HEK293T (cell line): ENCODE measurements at regions not wholly inside any gene's neighbourhood (a gene's known extent, or its start where the extent isn't known, plus 50 kb on each side); places are given as distances from the start of the nearest gene placed in this dataset.

Source experiments
- CTCF ChIA-PET: fragments of 350-600 bp; formaldehyde crosslinking; extraction: SDS; loops from one replicate; lab custom pipeline; 2021; ENCODE audit warnings: antibody characterized with exemption, inconsistent platforms; lab: Yijun Ruan, JAX
- POLR2A ChIA-PET: fragments of 350-600 bp; formaldehyde crosslinking; extraction: SDS; loops from one replicate; lab custom pipeline; 2020; ENCODE audit warnings: antibody characterized with exemption, inconsistent platforms; lab: Yijun Ruan, JAX
- DNase-seq: peaks from one replicate; pipeline ENCODE4 v3.0.0; 2012; ENCODE audit warnings: mixed read lengths; ENCODE audit errors: extremely low spot score
- ARNT ChIP-seq: fragments of 450-650 bp; IDR thresholded peaks from 2 replicates; pipeline ENCODE4 v1.6.1; 2017; ENCODE audit warnings: mild to moderate bottlenecking
- BHLHE40 ChIP-seq: fragments of 450-650 bp; IDR thresholded peaks from 2 replicates; pipeline ENCODE4 v1.6.1; 2016; ENCODE audit warnings: mild to moderate bottlenecking, moderate library complexity, borderline replicate concordance
- CTBP1 ChIP-seq: fragments of 450-650 bp; IDR thresholded peaks from 2 replicates; pipeline ENCODE4 v1.6.1; 2016; ENCODE audit warnings: borderline replicate concordance
- ELF4 ChIP-seq: fragments of 450-650 bp; IDR thresholded peaks from 2 replicates; pipeline ENCODE4 v1.6.1; 2017; ENCODE audit warnings: antibody characterized with exemption
- FOXA1 ChIP-seq: fragments of 450-650 bp; IDR thresholded peaks from 2 replicates; pipeline ENCODE4 v1.6.1; 2016; ENCODE audit warnings: mild to moderate bottlenecking
- FOXK2 ChIP-seq: fragments of 450-650 bp; IDR thresholded peaks from 2 replicates; pipeline ENCODE4 v1.6.1; 2016; ENCODE audit warnings: mild to moderate bottlenecking
- FOXM1 ChIP-seq: fragments of 450-650 bp; IDR thresholded peaks from 2 replicates; pipeline ENCODE4 v1.6.1; 2017; ENCODE audit warnings: mild to moderate bottlenecking, borderline replicate concordance
- HDGF ChIP-seq: fragments of 450-650 bp; IDR thresholded peaks from 2 replicates; pipeline ENCODE4 v1.6.1; 2017; ENCODE audit warnings: antibody characterized with exemption, borderline replicate concordance
- L3MBTL2 ChIP-seq: fragments of 450-650 bp; conservative IDR thresholded peaks from 2 replicates; pipeline ENCODE4 v1.6.1; 2016; ENCODE audit warnings: mild to moderate bottlenecking
- LEF1 ChIP-seq: fragments of 450-650 bp; IDR thresholded peaks from 2 replicates; pipeline ENCODE4 v1.6.1; 2017; ENCODE audit warnings: mild to moderate bottlenecking, borderline replicate concordance
- NFRKB ChIP-seq: fragments of 450-650 bp; IDR thresholded peaks from 2 replicates; pipeline ENCODE4 v1.6.1; 2016; ENCODE audit warnings: mild to moderate bottlenecking, moderate library complexity
- SP1 ChIP-seq: fragments of 450-650 bp; IDR thresholded peaks from 2 replicates; pipeline ENCODE4 v1.6.1; 2017
- SUZ12 ChIP-seq: fragments of 450-650 bp; IDR thresholded peaks from 2 replicates; pipeline ENCODE4 v1.6.1; 2016; ENCODE audit warnings: mild to moderate bottlenecking
- TARDBP ChIP-seq: fragments of 450-650 bp; IDR thresholded peaks from 2 replicates; pipeline ENCODE4 v1.6.1; 2016
- ZNF384 ChIP-seq: fragments of 450-650 bp; IDR thresholded peaks from 2 replicates; pipeline ENCODE4 v1.6.1; 2016
- TF ChIP-seq, protein P1 (sequence below): fragments of 450-650 bp; IDR thresholded peaks from 2 replicates; pipeline ENCODE4 v1.6.1; 2016

DNA sequence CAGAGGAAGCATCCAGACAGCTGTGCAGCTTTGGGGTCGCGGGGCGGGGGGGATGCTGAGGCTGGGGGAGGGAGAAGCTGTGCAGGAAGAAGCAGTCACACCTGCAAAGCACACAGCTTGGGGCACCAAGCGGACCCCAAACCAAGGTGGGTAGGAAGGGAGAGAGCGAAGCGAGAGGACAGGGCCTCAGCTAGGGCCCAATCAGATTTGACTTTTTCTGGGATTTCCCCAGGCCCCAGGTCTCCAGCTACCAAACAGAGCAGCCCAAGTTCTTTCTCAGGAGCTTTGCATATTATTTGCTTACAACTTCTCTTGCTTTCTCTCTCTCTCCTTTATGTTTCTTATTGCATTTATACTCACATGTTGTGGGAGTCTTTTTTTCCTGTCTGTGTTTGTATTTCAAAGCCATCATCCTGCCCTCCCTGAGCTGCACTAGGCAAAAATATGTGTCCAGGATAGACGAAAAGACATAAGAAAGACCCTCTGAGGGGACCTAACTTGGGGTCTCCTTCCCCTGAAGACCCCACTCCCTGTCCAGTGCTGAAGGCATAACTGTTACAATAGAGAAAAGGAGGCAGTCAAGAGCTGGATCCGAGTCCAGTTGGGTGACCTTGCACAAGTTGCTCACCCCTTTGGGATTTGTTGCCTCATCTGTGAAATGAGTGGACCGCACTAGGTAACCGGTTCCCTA lies 50.6 kb upstream of the SMNDC1 start:
- ChIA-PET CTCF (interaction anchor here (0.5 to 3.1 kb wide), 9 partner anchors 10 to 193 kb away, joined by 3 to 33 read pairs (median 4); no protein-coding TSS in a partner anchor), POLR2A (no interaction called here)
- no peak for TF ChIP-seq BHLHE40
- no peak for TF ChIP-seq FOXM1
- TF ChIP-seq TARDBP, result no peak
- TF ChIP-seq, protein P1, sequence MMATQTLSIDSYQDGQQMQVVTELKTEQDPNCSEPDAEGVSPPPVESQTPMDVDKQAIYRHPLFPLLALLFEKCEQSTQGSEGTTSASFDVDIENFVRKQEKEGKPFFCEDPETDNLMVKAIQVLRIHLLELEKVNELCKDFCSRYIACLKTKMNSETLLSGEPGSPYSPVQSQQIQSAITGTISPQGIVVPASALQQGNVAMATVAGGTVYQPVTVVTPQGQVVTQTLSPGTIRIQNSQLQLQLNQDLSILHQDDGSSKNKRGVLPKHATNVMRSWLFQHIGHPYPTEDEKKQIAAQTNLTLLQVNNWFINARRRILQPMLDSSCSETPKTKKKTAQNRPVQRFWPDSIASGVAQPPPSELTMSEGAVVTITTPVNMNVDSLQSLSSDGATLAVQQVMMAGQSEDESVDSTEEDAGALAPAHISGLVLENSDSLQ, result no peak
- TF ChIP-seq HDGF, result no peak
- TF ChIP-seq FOXA1, result no peak
- DNase-seq, result no peak

- TF ChIP-seq ARNT, result no peak
- no peak for TF ChIP-seq HDGF
- TF ChIP-seq FOXA1, result no peak
- no peak for TF ChIP-seq ELF4
- TF ChIP-seq FOXK2, result no peak
- no peak for TF ChIP-seq NFRKB
- no peak for TF ChIP-seq TARDBP
- TF ChIP-seq CTBP1, result no peak
- no peak for TF ChIP-seq FOXM1
- ChIA-PET CTCF (interaction anchor here (0.5 to 2.3 kb wide), 5 partner anchors 10 to 192 kb away, joined by 3 to 33 read pairs (median 4); no protein-coding TSS in a partner anchor), POLR2A (no interaction called here)
- DNase-seq, result no peak
Measured at GRCh38 chr10:110355922-110356627, 51.4 kb upstream of the SMNDC1 start.

DNA sequence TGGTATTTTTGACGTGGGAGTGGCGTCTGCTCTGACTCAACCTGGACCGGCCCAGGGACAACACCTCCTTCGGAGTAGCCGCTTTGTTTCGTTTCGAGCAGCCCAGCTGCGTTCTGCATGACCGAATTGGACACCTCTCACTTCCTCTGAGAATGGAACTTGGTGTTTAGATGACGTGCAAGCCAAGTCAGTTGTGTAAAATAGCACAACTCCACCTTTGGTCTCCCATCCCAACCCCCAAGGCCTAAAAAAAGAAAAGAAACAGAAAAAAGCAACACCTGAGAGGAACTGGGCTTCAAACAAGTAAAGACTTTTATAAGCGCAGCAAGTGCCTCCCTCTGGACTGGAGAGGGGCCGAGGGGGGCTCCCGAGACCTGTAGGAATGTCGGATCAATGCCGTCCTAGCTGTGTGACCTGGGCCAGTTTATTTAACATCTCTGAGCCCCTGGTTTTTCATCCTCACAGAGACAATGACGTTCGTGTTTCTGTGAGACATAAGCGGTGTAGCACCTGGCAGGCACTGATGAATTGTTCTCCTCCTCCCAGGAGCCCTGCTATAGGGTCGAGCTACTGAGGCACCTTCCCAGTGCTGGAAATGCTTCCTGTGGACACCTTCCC lies 52.0 kb upstream of the SMNDC1 start:
- POLR2A ChIA-PET, result no interaction called here
- no peak for DNase-seq
- TF ChIP-seq TARDBP (no peak), SP1 (no peak), HDGF (no peak), ZNF384 (no peak), FOXK2 (no peak), ARNT (no peak), BHLHE40 (no peak), L3MBTL2 (no peak), FOXA1 (no peak), ELF4 (no peak), FOXM1 (no peak), LEF1 (no peak), CTBP1 (no peak), SUZ12 (no peak)
- TF ChIP-seq, protein P1, result no peak
- CTCF ChIA-PET, result interaction anchor here (0.6 kb wide), 1 partner anchor 191 kb away, joined by 3 read pairs; no protein-coding TSS in a partner anchor

DNA sequence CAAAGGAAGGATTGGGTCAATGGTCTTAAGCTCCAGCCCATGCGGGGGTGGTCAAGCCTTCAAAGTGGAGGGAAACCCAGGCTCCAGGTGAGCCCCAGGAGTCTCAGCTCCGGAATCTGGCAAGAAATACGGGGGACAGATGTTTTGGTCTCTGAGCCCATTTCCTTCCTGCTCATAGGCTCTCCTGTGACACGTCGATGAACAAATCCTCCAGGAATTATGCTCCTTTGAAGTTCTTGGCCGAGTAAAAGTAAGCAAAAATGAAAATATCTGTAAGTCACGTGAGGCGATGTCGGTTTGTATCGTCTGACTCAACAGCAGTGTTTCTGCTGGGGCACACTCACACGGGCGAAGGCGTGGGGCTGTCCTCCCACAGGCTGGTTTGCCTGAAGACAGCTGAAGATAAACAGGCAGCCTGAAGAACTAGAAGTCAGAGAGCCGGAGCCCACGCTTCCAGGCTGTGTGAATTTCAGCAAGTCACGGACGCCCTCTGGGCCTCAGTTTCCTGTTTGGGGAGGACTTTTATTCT lies 52.6 kb upstream of the SMNDC1 start:
- POLR2A ChIA-PET, result no interaction called here
- TF ChIP-seq BHLHE40 (no peak), FOXM1 (no peak), ELF4 (no peak), ARNT (no peak), HDGF (no peak), L3MBTL2 (no peak), LEF1 (no peak), FOXA1 (no peak), NFRKB (no peak), TARDBP (no peak), FOXK2 (no peak)
- CTCF ChIA-PET, result interaction anchor here (0.6 kb wide), 1 partner anchor 191 kb away, joined by 3 read pairs; no protein-coding TSS in a partner anchor
- no peak for DNase-seq

- CTCF ChIA-PET, result no interaction called here
- DNase-seq, result no peak
- POLR2A ChIA-PET, result no interaction called here
- no peak for TF ChIP-seq FOXM1
- no peak for TF ChIP-seq FOXA1
- no peak for TF ChIP-seq SUZ12
- TF ChIP-seq L3MBTL2, result no peak
- no peak for TF ChIP-seq FOXK2
- no peak for TF ChIP-seq ARNT
Measured at GRCh38 chr10:110357871-110358270, 53.2 kb upstream of the SMNDC1 start.

GRCh38 chr10:110358278-110358677 lies 53.6 kb upstream of the SMNDC1 start:
- DNase-seq, result no peak
- no peak for TF ChIP-seq TARDBP
- no peak for TF ChIP-seq SUZ12
- TF ChIP-seq CTBP1, result no peak
- no peak for TF ChIP-seq FOXK2
- no peak for TF ChIP-seq SP1
- TF ChIP-seq BHLHE40, result no peak
- TF ChIP-seq, protein P1, result no peak
- no peak for TF ChIP-seq NFRKB
- no peak for TF ChIP-seq ZNF384
- TF ChIP-seq L3MBTL2, result no peak
- no peak for TF ChIP-seq ELF4
- TF ChIP-seq ARNT, result no peak
- no peak for TF ChIP-seq HDGF
- no peak for TF ChIP-seq FOXM1
- TF ChIP-seq FOXA1, result no peak
- TF ChIP-seq LEF1, result no peak
- ChIA-PET POLR2A (no interaction called here), CTCF (interaction anchor here (0.8 kb wide), 1 partner anchor 189 kb away, joined by 4 read pairs; no protein-coding TSS in a partner anchor)
